GM12873 (cell line): ENCODE measurements at regions not wholly inside any gene's neighbourhood (a gene's known extent, or its start where the extent isn't known, plus 50 kb on each side); places are given as distances from the start of the nearest gene placed in this dataset.

Source experiments
- CTCF ChIP-seq: IDR thresholded peaks from 2 replicates; pipeline ENCODE4 v1.5.1; 2012; ENCODE audit warnings: low read depth, mild to moderate bottlenecking, moderate library complexity, low read length, control low read depth; ENCODE audit not compliant: insufficient read depth; ENCODE audit errors: missing control alignments

GRCh38 chr1:96552451-96552850 is 169.1 kb upstream of the PTBP2 start:
- TF ChIP-seq CTCF, result no peak

- no peak for TF ChIP-seq CTCF
Measured at GRCh38 chr1:96553811-96554210, 167.8 kb upstream of the PTBP2 start.

GRCh38 chr1:96554364-96554763 is 167.2 kb upstream of the PTBP2 start:
- TF ChIP-seq CTCF, result no peak

- TF ChIP-seq CTCF, result no peak
Measured at GRCh38 chr1:96557336-96557735, 164.2 kb upstream of the PTBP2 start.

DNA sequence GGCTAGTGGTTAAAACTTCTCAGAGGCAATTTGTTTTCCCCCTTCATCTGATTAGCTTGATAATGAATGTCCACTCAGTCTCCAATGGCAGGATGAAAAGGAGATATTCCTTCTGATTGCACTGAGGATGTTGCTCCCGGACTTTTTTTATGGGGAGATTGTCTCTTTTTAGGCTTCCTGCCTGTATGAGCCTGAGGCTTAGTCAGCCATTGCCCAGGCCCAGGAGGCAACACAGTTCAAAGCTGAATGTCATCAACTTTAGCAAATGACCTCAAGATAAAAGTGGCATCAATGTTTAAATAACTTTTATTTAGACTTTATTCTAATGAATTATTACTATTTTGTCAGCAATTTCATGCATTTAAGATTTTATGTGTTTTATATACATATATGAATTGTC is 162.9 kb upstream of the PTBP2 start:
- no peak for TF ChIP-seq CTCF

- TF ChIP-seq CTCF, result no peak
Measured at GRCh38 chr1:96559181-96559580, 162.4 kb upstream of the PTBP2 start.

DNA sequence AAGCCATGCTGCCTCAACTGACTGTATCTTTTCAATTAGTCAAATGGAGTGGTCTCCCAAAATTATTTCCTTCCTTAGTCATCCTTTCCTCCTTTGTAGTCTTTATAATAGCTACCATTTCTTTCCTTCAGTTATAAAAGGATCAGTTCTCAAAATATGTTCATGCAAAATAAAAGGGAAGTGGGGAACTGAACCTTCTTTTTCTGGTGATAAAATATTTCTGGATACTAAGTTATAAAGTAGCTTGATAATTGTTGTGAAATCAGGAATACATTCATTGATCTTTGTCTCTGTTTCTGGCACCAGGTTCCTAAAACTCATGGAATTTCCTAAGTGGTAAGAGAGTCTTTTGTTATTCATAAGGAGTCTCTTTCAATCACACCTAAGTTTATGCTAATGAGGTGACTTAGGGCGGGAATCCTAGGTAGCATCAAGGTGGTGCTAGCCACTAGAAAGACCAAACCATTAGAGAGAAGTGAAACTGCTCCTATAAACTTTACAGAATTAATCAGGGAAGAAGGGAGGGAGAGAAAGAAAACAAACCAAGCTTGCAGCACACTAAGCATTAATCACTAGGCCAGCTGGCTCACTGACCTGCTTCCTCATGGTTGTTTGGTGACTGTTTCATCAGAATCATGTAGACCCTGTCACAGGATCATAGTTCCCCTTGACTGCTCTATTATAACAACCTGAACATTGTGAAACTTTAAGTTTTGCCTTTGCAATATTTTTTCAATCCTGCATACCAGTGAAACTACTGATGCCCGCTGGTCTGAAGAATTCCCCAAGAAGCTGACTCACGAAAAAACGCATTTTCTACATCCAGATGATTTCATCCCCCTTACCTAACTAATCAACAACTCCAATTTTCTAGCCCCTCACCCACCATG is 161.6 kb upstream of the PTBP2 start:
- no peak for TF ChIP-seq CTCF
